Activated naive CD8-positive, alpha-beta T cell treated with anti-CD3 and anti-CD28 coated beads, Interleukin-2, amount 50 U/mL, for 24 hours (primary cell): ENCODE measurements at regions not wholly inside any gene's neighbourhood (a gene's known extent, or its start where the extent isn't known, plus 50 kb on each side); places are given as distances from the start of the nearest gene placed in this dataset.
"Not testable (repeated sequence)": the region's sequence is repeated elsewhere in the genome, so short reads cannot be mapped to it uniquely, and the experiment has no call there.

Experiments used
- ATAC-seq: fragments of 150-1000 bp; cut with Tn5 transposase; one replicate; pipeline ENCODE4 v1.10.0; 2021
- DNase-seq: peaks from one replicate; pipeline ENCODE4 v3.0.0; 2021
- H3K27ac Mint-ChIP-seq: one replicate; pipeline ENCODE4 v1.8.0; 2021; ENCODE audit warnings: mild to moderate bottlenecking, mixed read lengths
- H3K27me3 Mint-ChIP-seq: one replicate; pipeline ENCODE4 v1.8.0; 2021; ENCODE audit warnings: mixed read lengths
- H3K36me3 Mint-ChIP-seq: one replicate; pipeline ENCODE4 v1.8.0; 2021; ENCODE audit warnings: low read depth, mixed read lengths
- H3K4me1 Mint-ChIP-seq: one replicate; pipeline ENCODE4 v1.8.0; 2021; ENCODE audit warnings: mixed read lengths
- H3K4me3 Mint-ChIP-seq: one replicate; pipeline ENCODE4 v1.8.0; 2021; ENCODE audit warnings: mild to moderate bottlenecking, moderate library complexity, mixed read lengths
- H3K9me3 Mint-ChIP-seq: one replicate; pipeline ENCODE4 v1.8.0; 2021; ENCODE audit warnings: mixed read lengths

DNA sequence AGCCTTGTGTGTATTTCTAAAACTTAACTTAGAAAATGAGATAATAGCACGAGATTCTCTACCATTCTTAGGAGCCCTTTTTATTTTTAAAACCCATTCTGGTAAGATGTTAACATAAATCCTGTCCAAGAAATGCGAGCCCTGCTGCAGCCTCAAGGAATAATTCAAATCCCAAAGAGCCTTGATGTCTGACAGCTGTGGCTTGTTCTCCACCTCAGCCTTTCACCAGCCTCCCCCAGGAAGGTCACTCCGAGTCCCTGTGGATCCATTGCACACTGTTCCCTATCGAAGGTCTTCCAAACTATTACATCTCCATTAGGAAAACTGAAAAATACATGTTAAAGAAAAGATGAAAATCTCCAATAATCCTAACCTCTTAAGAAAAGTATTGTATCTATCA is 98.5 kb upstream of the S1PR3 start:
- no peak overlapping the region for H3K27ac Mint-ChIP-seq
- no peak overlapping the region for H3K4me3 Mint-ChIP-seq
- peaks cover 6% of the 10 kb centered on the region for H3K4me1 Mint-ChIP-seq
- DNase-seq (no peak), ATAC-seq (no peak)
- H3K36me3 Mint-ChIP-seq, result no peaks in the 10 kb centered on the region
- H3K27me3 Mint-ChIP-seq, result peaks cover 15% of the 10 kb centered on the region
- H3K9me3 Mint-ChIP-seq, result no peaks in the 10 kb centered on the region

DNA sequence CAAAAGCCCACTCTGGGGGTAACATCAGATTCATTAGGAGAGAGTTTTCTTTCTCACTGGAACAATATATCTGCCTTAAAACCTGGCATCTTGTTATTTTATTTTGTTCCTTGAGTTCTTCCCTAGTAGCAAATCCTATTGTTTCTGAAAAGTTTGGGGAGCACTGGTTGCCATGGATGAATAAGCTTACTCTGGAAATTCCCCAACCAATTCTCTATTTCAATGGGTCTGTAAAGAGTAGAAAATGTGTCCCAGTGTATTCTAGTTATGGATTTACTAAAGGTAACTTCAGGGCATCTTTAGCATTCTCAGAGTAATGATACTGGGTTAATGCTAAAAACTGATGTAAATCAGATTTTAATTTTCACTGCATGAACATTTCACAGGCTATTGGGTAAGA is 94.2 kb upstream of the S1PR3 start:
- no peaks in the 10 kb centered on the region for H3K9me3 Mint-ChIP-seq
- H3K27me3 Mint-ChIP-seq, result peaks cover 21% of the 10 kb centered on the region
- DNase-seq (no peak), ATAC-seq (no peak)
- H3K4me3 Mint-ChIP-seq, result no peak overlapping the region
- H3K27ac Mint-ChIP-seq, result no peak overlapping the region
- no peaks in the 10 kb centered on the region for H3K36me3 Mint-ChIP-seq
- no peaks in the 10 kb centered on the region for H3K4me1 Mint-ChIP-seq

DNA sequence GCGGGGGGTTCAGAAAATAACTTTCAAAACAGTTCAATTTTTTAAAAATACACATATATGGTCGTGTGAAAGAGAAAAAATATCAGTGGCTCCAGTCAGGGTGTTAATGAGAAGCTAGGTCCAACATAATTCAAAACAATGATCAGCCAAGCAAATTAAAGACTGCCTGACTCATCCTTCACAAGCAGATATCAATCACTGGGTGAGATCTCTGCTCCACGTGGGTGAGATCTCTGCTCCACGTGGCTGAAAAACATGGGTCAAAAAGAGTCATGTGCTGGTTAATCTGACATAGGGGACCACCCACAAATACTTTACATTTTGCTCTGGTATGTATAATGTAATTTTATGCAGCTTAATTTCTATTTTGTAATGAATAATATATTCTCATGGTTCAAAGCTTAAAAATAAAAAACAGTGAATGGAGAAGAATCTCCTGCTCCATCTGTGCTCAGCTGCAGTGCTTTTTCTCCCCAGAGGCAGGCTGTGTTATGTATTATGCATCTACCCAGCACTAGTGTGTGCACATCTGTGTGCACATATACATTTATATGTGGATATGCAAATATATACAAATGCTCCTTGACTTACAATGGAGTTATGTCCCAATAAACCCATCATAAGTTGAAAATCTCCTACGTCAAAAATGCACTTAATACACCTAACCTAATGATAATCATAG is 93.1 kb upstream of the S1PR3 start:
- Mint-ChIP-seq H3K9me3 (no peaks in the 10 kb centered on the region), H3K36me3 (no peaks in the 10 kb centered on the region), H3K27ac (no peak overlapping the region), H3K27me3 (peaks cover 20% of the 10 kb centered on the region), H3K4me3 (no peak overlapping the region), H3K4me1 (no peaks in the 10 kb centered on the region)
- no peak for DNase-seq
- ATAC-seq, result no peak

DNA sequence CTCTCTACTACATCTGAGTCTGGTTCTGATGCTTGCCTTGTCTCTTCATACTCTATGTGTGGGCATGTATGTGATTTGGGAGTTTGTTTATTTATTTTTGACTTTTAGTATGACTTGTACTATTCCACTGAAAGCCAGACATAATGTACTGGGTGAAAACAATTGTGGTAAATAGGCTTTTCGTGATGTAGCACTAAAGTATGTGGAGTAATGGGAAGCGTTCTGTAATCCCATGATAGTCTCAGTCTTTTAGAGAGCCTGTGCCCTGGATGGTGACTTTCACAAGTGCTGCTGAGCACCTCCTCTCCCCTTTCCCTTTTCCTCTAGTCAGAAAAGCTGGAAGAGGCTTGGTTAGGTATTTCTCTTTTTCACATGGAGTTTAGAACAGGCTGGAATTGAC is 85.8 kb upstream of the S1PR3 start:
- no peak for DNase-seq
- peaks cover 37% of the 10 kb centered on the region for H3K27me3 Mint-ChIP-seq
- H3K4me1 Mint-ChIP-seq, result no peaks in the 10 kb centered on the region
- ATAC-seq, result no peak
- H3K9me3 Mint-ChIP-seq, result peaks cover 12% of the 10 kb centered on the region
- H3K27ac Mint-ChIP-seq, result no peak overlapping the region
- no peak overlapping the region for H3K4me3 Mint-ChIP-seq
- H3K36me3 Mint-ChIP-seq, result no peaks in the 10 kb centered on the region

DNA sequence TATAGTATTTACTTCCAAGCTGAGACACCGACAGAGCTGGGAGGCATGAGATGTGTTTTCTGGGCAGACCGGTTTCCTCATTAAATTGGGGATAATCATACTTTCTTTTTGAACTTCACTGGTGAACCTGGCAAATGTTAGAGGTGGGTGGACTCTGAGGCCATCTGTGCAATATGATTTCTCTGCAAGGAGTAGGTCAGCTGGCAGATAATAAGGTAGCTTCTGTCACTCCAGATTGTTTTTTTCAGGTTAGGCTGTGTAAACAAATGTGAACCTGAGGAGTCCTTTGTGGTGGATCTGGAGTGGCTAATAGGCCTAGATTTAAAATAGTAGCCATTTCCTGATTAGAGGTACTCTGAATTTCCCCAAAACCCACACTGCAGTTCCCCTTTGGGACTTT is 75.4 kb upstream of the S1PR3 start:
- DNase-seq (no peak), ATAC-seq (no peak)
- peaks cover 17% of the 10 kb centered on the region for H3K27me3 Mint-ChIP-seq
- peaks cover 14% of the 10 kb centered on the region for H3K9me3 Mint-ChIP-seq
- H3K4me1 Mint-ChIP-seq, result peaks cover 9% of the 10 kb centered on the region
- no peak overlapping the region for H3K27ac Mint-ChIP-seq
- no peak overlapping the region for H3K4me3 Mint-ChIP-seq
- H3K36me3 Mint-ChIP-seq, result peaks cover 4% of the 10 kb centered on the region

DNA sequence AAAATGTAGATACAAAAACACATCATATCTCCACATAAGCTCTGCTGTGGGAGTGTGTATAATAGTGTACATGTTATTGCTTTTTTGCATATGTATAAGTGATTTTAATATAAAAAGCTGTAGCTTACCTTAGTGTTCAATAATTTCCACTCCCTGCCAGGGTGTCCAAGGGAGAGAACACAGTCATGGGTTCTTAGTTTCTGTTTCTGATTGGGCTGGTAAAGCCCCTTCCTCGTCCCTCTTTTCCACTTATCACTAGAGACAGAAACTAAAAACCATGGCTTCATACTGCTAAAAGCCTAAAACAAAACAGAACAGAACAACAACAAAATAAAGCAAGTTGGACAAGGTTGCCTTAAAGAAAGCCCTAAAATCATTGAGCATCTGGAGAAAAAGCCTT is 74.4 kb upstream of the S1PR3 start:
- H3K27me3 Mint-ChIP-seq, result peaks cover 17% of the 10 kb centered on the region
- H3K4me1 Mint-ChIP-seq, result peaks cover 19% of the 10 kb centered on the region
- peaks cover 4% of the 10 kb centered on the region for H3K36me3 Mint-ChIP-seq
- no peak overlapping the region for H3K4me3 Mint-ChIP-seq
- H3K9me3 Mint-ChIP-seq, result peaks cover 14% of the 10 kb centered on the region
- no peak overlapping the region for H3K27ac Mint-ChIP-seq
- peak; percentile 33 for ATAC-seq
- no peak for DNase-seq

DNA sequence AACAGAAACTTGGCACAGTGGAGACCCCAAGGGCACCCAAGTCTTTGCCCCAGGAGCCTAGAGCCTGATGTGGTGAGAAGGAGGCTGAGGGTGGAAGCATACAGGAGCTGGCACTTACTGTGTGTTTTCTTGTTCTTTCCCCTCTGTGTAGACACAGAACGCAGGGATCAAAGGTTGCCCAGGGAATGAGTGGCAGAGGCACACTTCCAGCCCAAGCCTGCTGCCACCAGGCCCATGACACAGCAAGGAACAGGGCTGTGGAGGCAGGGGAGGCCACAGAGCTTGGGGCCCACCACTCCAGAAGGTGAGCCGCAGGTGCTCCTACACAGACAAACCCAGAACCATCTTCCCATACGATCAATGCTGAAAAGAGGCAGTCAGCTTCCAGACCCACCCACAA is 73.9 kb upstream of the S1PR3 start:
- peaks cover 14% of the 10 kb centered on the region for H3K9me3 Mint-ChIP-seq
- H3K4me3 Mint-ChIP-seq, result no peak overlapping the region
- ATAC-seq, result no peak
- peaks cover 21% of the 10 kb centered on the region for H3K27me3 Mint-ChIP-seq
- no peak overlapping the region for H3K27ac Mint-ChIP-seq
- H3K36me3 Mint-ChIP-seq, result peaks cover 4% of the 10 kb centered on the region
- H3K4me1 Mint-ChIP-seq, result peaks cover 23% of the 10 kb centered on the region
- no peak for DNase-seq

DNA sequence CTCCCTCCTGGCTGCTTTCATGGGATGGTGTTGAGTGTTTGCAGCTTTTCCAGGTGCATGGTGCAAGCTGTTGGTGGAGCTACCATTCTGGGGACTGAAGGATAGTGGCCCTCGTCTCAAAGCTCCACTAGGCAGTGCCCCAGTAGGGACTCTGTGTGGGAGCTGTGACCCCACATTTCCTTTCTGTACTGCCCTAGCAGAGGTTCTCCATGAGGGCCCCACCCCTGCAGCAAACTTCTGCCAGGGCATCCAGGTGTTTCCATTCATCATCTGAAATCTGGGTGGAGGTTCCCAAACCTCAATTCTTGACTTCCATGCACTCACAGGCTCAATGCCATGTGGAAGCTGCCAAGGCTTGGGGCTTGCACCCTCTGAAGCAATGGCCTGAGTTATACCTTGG is 72.7 kb upstream of the S1PR3 start:
- peaks cover 33% of the 10 kb centered on the region for H3K4me1 Mint-ChIP-seq
- not testable (repeated sequence) for H3K36me3 Mint-ChIP-seq

DNA sequence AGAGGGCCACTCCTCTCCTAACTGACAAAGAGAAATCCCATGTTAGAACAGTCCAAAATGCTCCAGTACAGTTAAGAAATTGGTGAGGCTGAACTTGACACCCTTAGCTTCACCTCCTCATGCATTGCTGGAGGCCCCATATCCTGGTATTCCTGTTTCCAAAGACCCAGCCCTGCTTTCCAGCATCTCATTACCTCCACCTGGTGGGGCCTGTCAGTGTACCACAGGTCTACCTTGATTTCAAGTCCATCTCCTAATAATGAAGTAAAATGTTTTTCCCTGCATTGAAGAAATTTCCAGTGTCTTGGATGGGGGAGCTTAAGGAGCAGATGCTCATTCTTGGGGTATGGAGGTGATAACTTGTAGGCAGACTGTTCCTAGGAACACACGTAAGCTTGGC is 70.6 kb upstream of the S1PR3 start:
- H3K4me3 Mint-ChIP-seq, result no peak overlapping the region
- H3K27me3 Mint-ChIP-seq, result peaks cover 12% of the 10 kb centered on the region
- DNase-seq, result no peak
- ATAC-seq, result no peak
- peaks cover 14% of the 10 kb centered on the region for H3K9me3 Mint-ChIP-seq
- H3K27ac Mint-ChIP-seq, result no peak overlapping the region
- H3K36me3 Mint-ChIP-seq, result peaks cover 4% of the 10 kb centered on the region
- H3K4me1 Mint-ChIP-seq, result peaks cover 47% of the 10 kb centered on the region

More for the DNA sequence above, 72.7 kb upstream of the S1PR3 start:
- not testable (repeated sequence) for DNase-seq, H3K4me3 Mint-ChIP-seq, ATAC-seq, H3K27ac Mint-ChIP-seq
- H3K9me3 Mint-ChIP-seq, result peaks cover 14% of the 10 kb centered on the region
- H3K27me3 Mint-ChIP-seq, result peaks cover 17% of the 10 kb centered on the region

DNA sequence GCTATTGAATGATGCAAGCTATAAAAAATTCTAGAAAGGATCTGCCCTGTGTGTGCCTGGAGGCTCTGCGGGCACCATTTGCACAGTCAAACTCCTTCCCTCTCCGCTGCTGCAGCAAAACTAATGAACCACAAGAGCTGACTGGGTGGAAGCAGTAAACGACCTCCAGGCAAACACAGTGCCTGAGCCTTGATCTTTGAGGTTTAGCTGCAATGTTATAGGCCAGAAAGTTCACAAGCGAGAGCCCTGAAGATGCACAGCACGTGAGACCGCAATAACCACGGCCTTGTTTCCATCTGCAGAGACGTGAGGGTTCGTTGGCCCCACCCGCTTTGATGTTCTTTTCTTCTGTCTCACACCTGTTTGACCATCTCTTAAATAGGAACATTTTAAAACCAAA is 69.2 kb upstream of the S1PR3 start:
- no peak overlapping the region for H3K4me3 Mint-ChIP-seq
- ATAC-seq (peak; percentile 80), DNase-seq (peak; percentile 68)
- H3K9me3 Mint-ChIP-seq, result peaks cover 14% of the 10 kb centered on the region
- H3K27ac Mint-ChIP-seq, result peak overlapping the region; percentile 60
- H3K36me3 Mint-ChIP-seq, result peaks cover 4% of the 10 kb centered on the region
- H3K4me1 Mint-ChIP-seq, result peaks cover 51% of the 10 kb centered on the region
- H3K27me3 Mint-ChIP-seq, result peaks cover 16% of the 10 kb centered on the region

DNA sequence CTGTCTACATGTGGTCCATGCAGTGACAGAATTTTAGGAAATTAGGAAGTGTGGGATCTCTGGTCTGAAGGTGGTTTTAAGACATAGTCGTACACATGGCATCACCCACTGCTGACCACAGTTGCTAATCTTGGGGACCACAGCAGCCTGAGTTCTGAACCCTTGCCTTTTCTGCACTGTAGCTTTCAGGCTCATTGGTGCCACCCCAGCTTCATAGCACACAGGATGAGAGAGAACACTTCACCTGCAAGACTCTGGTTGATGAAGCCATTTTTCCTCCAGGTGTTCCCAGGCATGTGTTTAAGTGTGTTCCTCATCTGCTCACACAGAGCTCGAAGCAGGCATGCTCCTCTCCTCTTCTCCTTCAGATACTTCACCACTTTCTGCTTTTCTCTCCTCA is 68.2 kb upstream of the S1PR3 start:
- Mint-ChIP-seq H3K4me3 (peak overlapping the region; percentile 22), H3K36me3 (peaks cover 4% of the 10 kb centered on the region), H3K9me3 (peaks cover 7% of the 10 kb centered on the region), H3K27ac (peak overlapping the region; percentile 60), H3K27me3 (peaks cover 16% of the 10 kb centered on the region), H3K4me1 (peaks cover 56% of the 10 kb centered on the region)
- ATAC-seq (no peak), DNase-seq (no peak)

DNA sequence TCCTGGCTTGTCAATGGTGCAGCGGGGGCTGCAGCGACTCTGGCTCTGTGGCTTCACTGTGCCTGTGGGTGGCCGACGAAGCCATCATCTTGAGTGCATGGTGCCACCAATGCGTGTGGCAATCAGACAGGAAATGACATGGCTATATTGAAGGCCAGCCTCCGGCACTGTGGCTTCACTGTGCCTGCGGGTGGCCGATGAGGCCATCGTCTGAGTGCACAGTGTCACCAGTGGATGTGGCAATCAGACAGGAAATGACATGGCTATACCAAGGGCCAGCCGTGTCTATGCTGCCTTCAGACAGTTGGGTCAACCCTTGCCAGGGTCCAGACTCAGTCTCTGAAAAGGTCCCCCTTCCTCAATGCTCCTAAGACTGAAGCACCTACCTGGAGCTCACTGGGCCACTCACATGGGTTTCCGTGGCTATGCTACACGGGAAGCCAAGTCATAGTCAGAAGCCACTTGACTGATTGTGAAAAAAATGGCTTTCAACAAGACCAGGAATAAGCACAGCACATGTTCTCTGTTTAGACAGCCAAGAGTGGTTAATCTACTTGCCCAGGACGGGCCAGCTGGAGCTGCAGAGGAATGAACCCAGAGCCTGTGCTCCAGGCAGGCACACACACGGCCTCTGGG is 67.5 kb upstream of the S1PR3 start:
- peaks cover 56% of the 10 kb centered on the region for H3K4me1 Mint-ChIP-seq
- H3K27me3 Mint-ChIP-seq, result peaks cover 16% of the 10 kb centered on the region
- H3K4me3 Mint-ChIP-seq, result no peak overlapping the region
- DNase-seq (peak; percentile 24), ATAC-seq (peak; percentile 60)
- peaks cover 4% of the 10 kb centered on the region for H3K36me3 Mint-ChIP-seq
- peaks cover 7% of the 10 kb centered on the region for H3K9me3 Mint-ChIP-seq
- no peak overlapping the region for H3K27ac Mint-ChIP-seq

DNA sequence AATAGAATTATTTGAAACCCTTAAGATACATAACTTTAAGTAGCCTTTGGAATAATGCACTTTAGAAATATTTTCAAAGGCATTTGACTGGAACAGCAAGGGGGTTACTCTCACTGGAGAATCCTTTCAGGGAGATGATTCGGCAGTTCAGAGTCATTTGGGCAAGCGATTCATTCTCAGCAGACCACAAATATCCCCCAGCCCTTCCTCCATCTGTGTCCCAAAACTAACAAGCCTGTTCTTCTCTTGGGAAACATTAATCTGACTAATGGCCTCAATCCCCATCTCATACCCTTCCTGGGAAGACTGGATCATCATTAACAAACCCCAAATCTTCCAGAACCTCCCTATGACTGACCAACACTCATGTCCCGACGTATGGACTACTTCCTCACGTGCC is 65.8 kb upstream of the S1PR3 start:
- ATAC-seq, result no peak
- Mint-ChIP-seq H3K4me3 (no peak overlapping the region), H3K27ac (no peak overlapping the region), H3K4me1 (peaks cover 55% of the 10 kb centered on the region), H3K9me3 (peaks cover 2% of the 10 kb centered on the region), H3K27me3 (peaks cover 14% of the 10 kb centered on the region), H3K36me3 (no peaks in the 10 kb centered on the region)
- DNase-seq, result no peak

DNA sequence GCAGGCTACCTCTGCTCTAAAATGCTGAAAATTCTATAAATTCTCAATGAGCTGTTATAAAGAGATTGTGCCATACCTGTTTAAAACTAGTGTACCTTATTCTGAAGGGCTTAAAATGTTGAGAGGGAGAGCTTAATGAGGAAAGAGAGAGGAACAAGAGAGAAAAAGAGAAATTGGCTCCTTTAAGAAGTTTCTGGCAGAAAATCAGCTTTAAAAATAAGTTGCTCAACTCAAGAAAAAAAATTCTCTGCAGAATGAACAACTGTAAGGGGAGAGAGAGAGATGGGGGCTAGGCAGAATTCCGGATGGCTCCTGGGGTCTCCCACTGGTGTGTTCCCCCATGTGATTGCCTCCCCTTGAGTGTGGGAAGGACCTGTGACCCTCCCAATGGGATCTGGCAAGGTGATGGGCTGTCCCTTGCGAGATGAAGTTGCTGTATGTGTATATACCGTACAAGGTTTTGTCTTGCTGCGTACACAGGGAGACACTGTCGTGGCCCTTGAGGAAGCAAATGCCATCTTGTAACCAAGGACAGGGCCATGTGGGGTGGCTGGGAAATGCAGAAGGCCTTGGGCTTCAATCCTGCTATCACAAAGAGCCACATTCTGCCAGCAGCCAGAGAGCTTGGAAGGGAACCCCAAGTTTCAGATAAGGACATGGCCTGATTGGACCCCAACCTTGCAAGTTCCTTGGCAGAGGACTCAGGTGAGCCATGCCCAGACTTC is 64.3 kb upstream of the S1PR3 start:
- DNase-seq (no peak), ATAC-seq (no peak)
- Mint-ChIP-seq H3K4me1 (peaks cover 42% of the 10 kb centered on the region), H3K9me3 (peaks cover 8% of the 10 kb centered on the region), H3K36me3 (no peaks in the 10 kb centered on the region), H3K4me3 (no peak overlapping the region), H3K27ac (peak overlapping the region; percentile 1), H3K27me3 (peaks cover 15% of the 10 kb centered on the region)

DNA sequence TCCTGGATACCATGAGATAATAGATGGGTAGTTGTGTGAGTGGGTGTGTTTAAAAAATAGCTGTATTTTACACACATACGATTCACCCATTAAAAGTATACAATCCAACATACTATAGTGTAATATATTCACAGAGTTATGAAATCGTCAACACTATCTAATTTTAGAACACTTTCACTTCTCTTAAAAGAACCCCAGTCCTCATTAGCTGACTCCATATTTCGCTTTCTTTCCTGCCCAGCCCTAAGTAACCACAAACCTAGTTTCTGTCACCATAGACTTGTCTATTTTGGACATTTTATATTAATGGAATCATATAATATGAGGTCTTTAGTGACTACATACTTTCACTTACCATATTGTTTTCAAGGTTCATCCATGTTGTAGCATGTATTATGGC is 63.8 kb upstream of the S1PR3 start:
- ATAC-seq (peak; percentile 20), DNase-seq (no peak)
- no peaks in the 10 kb centered on the region for H3K36me3 Mint-ChIP-seq
- peaks cover 36% of the 10 kb centered on the region for H3K4me1 Mint-ChIP-seq
- no peak overlapping the region for H3K4me3 Mint-ChIP-seq
- peaks cover 8% of the 10 kb centered on the region for H3K9me3 Mint-ChIP-seq
- peaks cover 12% of the 10 kb centered on the region for H3K27me3 Mint-ChIP-seq
- peak overlapping the region; percentile 1 for H3K27ac Mint-ChIP-seq
